Parathyroid adenoma (tissue), 2 donors: ENCODE measurements at regions not wholly inside any gene's neighbourhood (a gene's known extent, or its start where the extent isn't known, plus 50 kb on each side); places are given as distances from the start of the nearest gene placed in this dataset.

Experiments used
- H2AFZ ChIP-seq: fragments of 300-600 bp; sonication (generic); one replicate; pipeline ENCODE4 v1.7.0; 2017; ENCODE audit warnings: antibody characterized with exemption, mild to moderate bottlenecking
- H3K27ac ChIP-seq: fragments of 300-600 bp; sonication (generic); one replicate; pipeline ENCODE4 v1.7.0; 2017
- H3K27me3 ChIP-seq: fragments of 300-600 bp; sonication (generic); one replicate; pipeline ENCODE4 v1.7.0; 2017; ENCODE audit warnings: low read length; ENCODE audit not compliant: control insufficient read depth, insufficient read depth
- H3K36me3 ChIP-seq: fragments of 300-600 bp; sonication (generic); one replicate; pipeline ENCODE4 v1.7.0; 2017; ENCODE audit warnings: low read length; ENCODE audit not compliant: control insufficient read depth, insufficient read depth
- H3K4me1 ChIP-seq: fragments of 300-600 bp; sonication (generic); one replicate; pipeline ENCODE4 v1.7.0; 2017; ENCODE audit warnings: control low read depth
- H3K4me2 ChIP-seq: fragments of 300-600 bp; sonication (generic); one replicate; pipeline ENCODE4 v1.7.0; 2017; ENCODE audit warnings: low read length
- H3K4me3 ChIP-seq: fragments of 300-600 bp; sonication (generic); one replicate; pipeline ENCODE4 v1.7.0; 2017; ENCODE audit warnings: low read depth, low read length
- H3K79me2 ChIP-seq: fragments of 300-600 bp; sonication (generic); one replicate; pipeline ENCODE4 v1.7.0; 2017; ENCODE audit warnings: control low read depth
- H3K9ac ChIP-seq: fragments of 300-600 bp; sonication (generic); one replicate; pipeline ENCODE4 v1.7.0; 2017; ENCODE audit warnings: mild to moderate bottlenecking
- H3K9me3 ChIP-seq: fragments of 300-600 bp; sonication (generic); one replicate; pipeline ENCODE4 v1.7.0; 2017; ENCODE audit warnings: low read length; ENCODE audit not compliant: control insufficient read depth
- TF ChIP-seq, protein P1 (sequence below): fragments of 300-600 bp; sonication (generic); IDR thresholded peaks from one replicate; pipeline ENCODE4 v1.7.0; 2017; ENCODE audit warnings: antibody characterized with exemption, mild to moderate bottlenecking
- donor health status: primary hyperparathyroidism.

DNA sequence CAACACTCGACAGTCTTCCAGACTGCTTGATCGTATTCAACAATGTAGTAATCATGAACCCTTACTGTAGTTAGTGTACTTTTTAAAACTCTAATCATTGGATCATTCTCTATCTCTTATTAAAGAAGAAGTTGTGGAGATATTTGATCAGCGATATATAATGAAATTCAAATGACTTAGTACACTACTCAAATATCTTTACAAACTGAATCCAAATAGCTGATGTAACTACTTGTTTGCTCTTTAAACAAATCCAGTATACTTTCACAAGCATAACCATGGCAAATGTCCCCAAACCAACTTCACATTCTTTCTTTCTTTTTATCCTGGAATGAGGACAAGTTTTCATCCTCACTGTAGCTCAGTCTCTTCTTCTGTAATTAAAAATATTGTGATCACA lies 1569.9 kb upstream of the ADGRL3 start:
- Histone ChIP-seq H3K4me3 (no peak overlapping the region), H3K36me3 (no peaks in the 10 kb centered on the region), H3K4me2 (no peak overlapping the region), H2AFZ (no peak overlapping the region), H3K27ac (no peak overlapping the region), H3K4me1 (no peaks in the 10 kb centered on the region), H3K27me3 (no peaks in the 10 kb centered on the region), H3K79me2 (no peaks in the 10 kb centered on the region), H3K9ac (no peak overlapping the region), H3K9me3 (no peaks in the 10 kb centered on the region)
- TF ChIP-seq, protein P1, sequence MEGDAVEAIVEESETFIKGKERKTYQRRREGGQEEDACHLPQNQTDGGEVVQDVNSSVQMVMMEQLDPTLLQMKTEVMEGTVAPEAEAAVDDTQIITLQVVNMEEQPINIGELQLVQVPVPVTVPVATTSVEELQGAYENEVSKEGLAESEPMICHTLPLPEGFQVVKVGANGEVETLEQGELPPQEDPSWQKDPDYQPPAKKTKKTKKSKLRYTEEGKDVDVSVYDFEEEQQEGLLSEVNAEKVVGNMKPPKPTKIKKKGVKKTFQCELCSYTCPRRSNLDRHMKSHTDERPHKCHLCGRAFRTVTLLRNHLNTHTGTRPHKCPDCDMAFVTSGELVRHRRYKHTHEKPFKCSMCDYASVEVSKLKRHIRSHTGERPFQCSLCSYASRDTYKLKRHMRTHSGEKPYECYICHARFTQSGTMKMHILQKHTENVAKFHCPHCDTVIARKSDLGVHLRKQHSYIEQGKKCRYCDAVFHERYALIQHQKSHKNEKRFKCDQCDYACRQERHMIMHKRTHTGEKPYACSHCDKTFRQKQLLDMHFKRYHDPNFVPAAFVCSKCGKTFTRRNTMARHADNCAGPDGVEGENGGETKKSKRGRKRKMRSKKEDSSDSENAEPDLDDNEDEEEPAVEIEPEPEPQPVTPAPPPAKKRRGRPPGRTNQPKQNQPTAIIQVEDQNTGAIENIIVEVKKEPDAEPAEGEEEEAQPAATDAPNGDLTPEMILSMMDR = no peak

DNA sequence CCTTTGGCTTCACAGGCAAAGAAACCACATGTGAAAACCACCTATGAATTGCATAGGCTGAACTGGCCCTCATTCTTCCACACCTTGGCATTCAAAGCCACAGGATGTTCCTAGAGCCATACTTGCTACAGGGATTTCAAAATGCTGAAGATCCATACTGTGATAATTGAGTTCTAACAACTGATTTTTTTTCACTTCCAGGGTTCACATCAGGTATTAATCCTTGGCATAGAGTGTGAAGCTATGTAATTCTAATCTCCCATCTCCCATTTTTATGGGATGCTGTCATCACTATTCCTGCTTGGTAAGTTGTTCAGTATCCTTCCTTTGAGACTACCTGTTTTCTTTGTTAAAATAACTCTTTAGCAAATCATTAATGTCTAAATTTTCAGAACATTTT lies 1569.2 kb upstream of the ADGRL3 start:
- no peak overlapping the region for H2AFZ ChIP-seq
- H3K9me3 ChIP-seq = no peaks in the 10 kb centered on the region
- no peak overlapping the region for H3K9ac ChIP-seq
- H3K79me2 ChIP-seq = no peaks in the 10 kb centered on the region
- no peak overlapping the region for H3K4me2 ChIP-seq
- H3K27me3 ChIP-seq = no peaks in the 10 kb centered on the region
- no peak overlapping the region for H3K27ac ChIP-seq
- H3K4me1 ChIP-seq = no peaks in the 10 kb centered on the region
- H3K36me3 ChIP-seq = no peaks in the 10 kb centered on the region
- TF ChIP-seq, protein P1 = no peak
- H3K4me3 ChIP-seq = no peak overlapping the region

DNA sequence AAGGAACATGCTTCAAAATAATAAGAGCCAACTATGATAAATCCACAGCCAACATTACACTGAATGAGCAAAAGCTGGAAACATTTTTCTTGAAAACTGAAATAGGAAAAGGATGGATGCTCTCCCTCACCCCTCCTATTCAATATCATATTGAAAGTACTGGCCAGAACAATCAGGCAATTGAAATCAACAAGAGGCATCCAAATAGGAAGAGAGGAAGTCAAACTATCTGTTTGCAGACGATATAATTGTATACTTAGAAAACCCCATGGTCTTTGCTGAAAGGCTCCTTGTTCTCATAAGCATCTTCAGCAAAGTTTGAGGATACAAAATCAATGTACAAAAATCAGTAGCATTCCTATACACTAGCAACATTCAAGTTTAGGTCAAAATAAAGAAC lies 1562.5 kb upstream of the ADGRL3 start:
- H2AFZ ChIP-seq = no peak overlapping the region

DNA sequence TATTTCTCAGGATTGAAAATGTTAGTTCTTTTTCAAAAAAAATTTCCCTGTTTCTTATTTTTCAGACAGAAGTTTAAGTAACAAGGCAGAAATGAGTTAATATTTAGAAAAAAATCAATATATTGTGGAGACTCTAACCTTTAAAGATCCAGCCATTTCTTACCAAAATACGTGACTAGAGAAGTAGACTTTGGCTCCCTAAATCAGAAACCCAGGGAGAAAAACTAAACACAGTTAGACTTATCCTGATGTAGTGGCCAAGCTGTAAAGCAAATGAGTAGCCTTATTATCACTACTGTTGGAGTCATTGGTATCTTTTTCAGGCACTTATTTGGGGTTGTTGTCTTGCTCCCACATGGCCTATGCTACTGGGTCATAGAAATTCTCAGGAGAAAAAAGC lies 1556.4 kb upstream of the ADGRL3 start:
- H3K79me2 ChIP-seq = no peaks in the 10 kb centered on the region
- no peak overlapping the region for H3K4me3 ChIP-seq
- TF ChIP-seq, protein P1 = no peak
- H3K4me2 ChIP-seq = no peak overlapping the region
- no peak overlapping the region for H2AFZ ChIP-seq
- H3K36me3 ChIP-seq = no peaks in the 10 kb centered on the region
- no peak overlapping the region for H3K27ac ChIP-seq
- no peaks in the 10 kb centered on the region for H3K9me3 ChIP-seq
- no peak overlapping the region for H3K9ac ChIP-seq
- no peaks in the 10 kb centered on the region for H3K4me1 ChIP-seq
- no peaks in the 10 kb centered on the region for H3K27me3 ChIP-seq

More for the DNA sequence above, 1562.5 kb upstream of the ADGRL3 start:
- Histone ChIP-seq H3K27me3 (no peaks in the 10 kb centered on the region), H3K36me3 (no peaks in the 10 kb centered on the region), H3K9ac (no peak overlapping the region), H3K27ac (no peak overlapping the region), H3K4me1 (no peaks in the 10 kb centered on the region), H3K4me2 (no peak overlapping the region), H3K9me3 (no peaks in the 10 kb centered on the region), H3K4me3 (no peak overlapping the region), H3K79me2 (no peaks in the 10 kb centered on the region)
- TF ChIP-seq, protein P1 = no peak

DNA sequence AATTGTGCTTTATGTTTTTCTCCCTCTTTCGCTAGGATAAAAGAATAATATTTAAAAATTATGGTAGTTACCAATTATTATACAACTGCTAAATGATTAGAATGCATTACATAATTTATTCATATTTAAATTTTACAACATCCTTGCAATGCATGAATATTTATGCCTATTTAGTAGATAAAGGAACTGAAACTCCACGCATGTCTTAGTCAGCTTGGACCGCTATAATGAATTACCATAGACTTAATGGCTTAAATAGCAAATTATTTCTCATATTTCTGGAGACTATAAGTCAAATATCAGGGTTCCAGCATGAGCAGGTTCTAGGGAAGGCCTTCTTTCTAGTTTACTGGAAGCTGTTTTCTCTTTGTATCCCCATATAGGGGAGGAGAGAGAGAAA lies 1555.4 kb upstream of the ADGRL3 start:
- Histone ChIP-seq H3K4me3 (no peak overlapping the region), H3K27ac (no peak overlapping the region), H3K4me1 (no peaks in the 10 kb centered on the region), H2AFZ (no peak overlapping the region), H3K9me3 (no peaks in the 10 kb centered on the region), H3K36me3 (no peaks in the 10 kb centered on the region), H3K9ac (no peak overlapping the region), H3K79me2 (no peaks in the 10 kb centered on the region), H3K27me3 (no peaks in the 10 kb centered on the region), H3K4me2 (no peak overlapping the region)
- TF ChIP-seq, protein P1 = no peak
